Stimulated activated CD8-positive, alpha-beta memory T cell treated with anti-CD3 and anti-CD28 coated beads, Interleukin-7, amount 100 ng/mL, for 48 hours (primary cell): ENCODE measurements at regions not wholly inside any gene's neighbourhood (a gene's known extent, or its start where the extent isn't known, plus 50 kb on each side); places are given as distances from the start of the nearest gene placed in this dataset.

Experiments
- DNase-seq, 2 donors: peaks; one replicate each; pipeline ENCODE4 v3.0.0-alpha.2; 2020; ENCODE audit warnings: low read depth in 1 of 2; ENCODE audit errors: extremely low read depth in 1 of 2

DNA sequence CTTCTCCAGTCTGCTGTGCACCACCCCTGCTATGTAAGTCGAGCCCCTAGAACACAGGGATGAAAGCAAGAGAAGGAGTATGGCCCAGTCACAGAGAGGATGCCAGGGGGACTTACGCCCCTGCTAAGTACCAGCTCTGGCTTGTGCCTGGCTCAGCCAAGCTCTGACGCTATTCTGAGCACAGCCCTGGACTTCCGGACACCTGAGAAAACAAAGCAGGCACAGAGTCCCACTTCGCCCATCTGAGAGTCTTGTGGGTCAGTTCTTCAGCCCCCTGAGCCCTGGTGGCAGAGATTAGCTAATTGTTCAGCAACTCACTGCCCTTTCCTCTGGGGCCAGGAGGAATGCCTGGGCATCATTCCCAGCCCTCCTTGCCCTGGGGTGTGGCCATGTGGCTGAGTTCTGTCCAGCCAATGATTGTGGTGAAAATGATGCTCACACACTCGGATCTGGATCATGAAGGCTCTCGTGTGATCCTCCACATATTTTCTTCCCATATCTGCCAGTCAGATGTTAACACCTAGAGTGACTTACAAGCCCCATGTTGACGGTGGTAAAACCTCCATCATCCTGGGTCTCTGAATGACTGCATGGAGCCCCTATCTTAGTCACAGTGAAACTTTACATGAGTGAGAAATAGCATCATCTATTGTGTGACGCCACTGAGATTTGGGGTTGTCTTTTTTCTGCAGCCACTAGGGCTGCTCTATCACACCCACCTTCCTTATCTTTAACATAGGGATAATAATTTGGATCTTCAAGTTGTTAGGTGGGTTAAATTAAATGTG lies 105.7 kb downstream of the TPRA1 start:
- peak in 1 of 2 donors; percentile 47 for DNase-seq

DNA sequence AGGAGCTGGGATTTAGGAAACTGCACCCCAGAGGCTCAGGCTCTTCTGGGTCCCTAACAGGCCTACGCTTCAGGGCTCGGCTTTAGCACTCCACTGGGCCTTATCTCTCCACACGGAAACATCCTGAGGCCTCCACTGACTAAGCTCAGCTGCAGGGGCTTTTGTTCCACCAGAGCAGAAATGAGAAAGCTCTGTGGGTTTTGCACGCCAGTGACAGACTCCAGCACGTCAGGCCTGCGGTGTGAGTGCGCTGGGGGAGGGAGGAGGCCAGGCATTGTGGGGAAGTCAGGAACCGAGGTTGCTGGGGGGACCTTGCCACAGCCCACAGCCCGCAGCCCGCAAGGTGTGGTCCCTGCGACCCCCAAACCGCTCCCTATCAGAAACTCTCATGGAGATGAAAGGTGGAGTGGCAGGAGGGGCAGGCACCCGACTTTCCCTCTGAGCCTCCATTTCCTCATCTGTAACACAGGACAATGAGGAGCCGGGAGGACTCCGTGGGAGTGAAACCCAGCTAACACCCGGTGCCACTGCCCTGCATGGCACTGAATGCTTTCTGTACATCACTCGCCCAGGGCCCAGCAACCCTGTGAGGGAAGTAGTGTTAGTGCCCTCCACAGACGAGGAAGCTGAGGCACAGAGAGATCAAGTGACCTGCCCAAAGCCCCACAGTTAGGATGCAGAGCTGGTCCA lies 106.5 kb downstream of the TPRA1 start:
- peak; percentile 73 to 88 for DNase-seq

DNA sequence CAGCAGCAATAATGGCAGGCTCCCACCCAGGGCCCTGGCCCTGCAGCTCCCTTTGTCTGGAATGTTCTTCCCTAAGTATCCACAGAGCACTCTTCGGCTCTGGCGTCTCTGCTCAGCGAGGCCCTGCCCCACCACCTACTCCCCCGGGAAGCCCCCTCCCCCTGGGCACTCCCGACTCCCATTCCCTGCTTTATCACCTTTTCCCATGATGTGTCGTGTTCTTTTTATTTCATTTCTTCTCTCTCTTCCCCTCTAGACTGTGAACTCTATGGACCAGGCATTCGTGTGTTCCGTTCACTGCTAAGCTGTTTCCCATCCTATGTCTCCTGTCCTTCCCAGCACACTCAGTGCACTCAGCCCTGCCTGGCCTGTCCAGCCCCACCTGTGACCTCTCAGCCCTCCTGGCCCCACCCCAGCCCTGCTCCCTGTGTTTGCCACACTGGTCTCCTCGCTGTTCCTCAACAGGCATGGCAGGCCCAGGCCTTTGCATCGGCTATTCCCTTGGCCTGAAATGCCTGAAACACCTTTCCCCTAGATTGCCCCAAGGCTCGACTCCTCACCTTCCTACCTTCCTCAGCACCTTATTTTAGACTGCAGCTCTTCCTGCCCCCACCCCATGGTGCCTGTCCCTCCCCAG lies 107.4 kb downstream of the TPRA1 start:
- DNase-seq: no peak

DNA sequence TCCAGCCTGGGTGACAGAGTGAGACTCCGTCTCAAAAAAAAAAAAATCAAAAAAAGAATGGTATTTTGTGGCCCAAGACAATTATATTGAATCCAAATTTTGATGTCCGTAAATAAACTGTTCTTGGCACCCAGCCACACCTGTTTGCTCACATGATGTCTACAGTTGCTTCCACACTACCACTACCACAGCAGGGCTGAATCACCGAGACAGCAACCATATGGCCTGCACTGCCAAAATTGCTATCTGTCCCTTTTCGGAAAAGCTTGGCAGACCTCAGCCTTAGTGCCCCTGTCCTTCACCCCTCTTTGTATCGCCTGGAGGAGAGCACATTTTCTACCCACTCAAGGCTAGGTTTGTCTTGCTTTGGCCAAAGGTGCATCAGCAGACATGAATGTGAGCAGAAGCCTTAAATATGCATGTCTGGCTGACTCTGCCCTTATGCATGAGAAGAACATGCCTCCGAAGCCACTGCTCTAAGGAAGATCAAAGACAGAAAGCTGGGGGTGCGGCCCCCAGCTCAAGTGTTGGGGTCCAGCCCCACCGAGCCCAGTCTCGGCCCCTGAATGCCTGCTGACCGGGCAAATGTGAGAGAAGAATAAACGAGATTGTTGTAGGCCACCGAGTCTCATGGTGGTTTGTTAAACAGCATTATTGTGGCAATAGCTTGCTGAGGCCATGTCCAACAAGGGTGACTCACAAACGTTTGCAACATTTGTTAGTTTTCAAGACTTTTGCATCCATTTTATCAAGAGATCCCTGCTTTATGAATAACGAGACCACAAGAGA lies 108.1 kb downstream of the TPRA1 start:
- no peak for DNase-seq

DNA sequence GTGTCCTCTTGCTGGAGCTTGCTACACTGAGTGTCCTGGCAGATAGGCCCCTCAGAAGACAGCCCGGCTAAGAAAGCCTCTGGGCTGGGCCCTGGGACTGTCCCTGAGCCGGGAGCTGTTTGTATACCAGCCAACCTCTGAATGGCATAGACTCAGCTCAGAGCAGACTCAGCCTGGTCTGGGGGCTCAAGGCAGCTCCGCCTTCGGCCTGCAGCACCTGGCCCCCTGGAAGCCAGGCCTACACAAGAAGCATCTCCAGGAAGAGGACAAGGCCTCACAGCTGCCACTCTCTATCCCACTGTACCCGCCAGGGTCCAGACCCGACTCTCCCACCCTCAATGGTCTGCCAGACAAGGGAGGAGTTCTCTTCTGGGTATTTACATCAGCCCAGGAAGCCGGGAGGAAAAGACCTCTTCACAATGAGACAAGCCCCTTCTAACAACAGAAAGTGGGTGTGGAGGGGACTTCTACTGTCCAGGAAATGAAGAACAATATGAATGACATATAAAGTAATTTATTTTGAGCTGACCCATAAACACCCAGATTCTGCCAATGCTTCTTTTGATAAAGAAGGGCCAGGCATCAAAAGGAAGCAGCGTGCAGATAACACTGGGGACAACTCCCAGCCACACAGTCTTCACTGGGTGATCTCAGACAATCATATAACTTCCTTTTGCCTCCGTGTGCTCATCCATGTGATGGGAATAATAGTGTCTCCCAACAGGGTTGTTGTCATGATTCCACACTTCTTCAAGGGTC lies 110.2 kb downstream of the TPRA1 start:
- no peak for DNase-seq

DNA sequence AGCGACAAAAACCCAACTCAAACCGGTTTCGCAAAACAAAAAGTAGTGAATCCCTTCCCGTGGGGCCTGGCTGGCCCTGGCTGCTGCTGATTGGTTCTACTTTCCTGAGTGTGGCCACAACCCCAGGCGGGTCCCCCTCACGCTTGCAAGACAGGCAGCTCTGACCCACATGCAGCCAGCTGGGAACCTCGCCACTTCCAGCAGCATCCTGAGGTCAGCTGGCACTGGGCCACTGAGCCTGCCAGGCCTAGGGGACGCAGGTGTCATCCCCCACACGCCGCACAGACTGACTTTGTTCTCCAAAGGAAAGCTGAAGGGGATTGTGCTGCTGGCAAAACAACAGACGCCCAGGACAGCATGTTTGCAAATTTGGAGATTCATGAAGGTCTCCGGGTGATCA lies 111.1 kb downstream of the TPRA1 start:
- DNase-seq: no peak

DNA sequence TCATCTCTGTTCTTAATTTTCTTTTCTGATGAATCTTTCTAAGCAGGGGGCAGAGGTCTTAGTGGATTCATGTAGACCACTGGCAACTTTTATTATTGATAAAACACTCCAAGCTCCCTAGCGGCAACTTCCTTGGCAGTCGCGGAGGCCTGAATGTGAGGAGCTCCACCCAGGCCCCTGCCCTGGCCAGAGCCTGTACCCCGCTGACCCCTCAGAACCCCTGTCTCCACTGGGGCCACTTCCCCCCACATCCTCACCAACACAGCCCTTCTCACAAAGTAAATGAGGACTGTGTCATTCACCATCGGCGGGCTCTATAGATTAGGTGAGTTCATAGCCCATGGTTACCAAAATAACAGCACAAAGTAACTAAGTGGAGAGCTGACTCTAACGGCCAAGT lies 111.6 kb downstream of the TPRA1 start:
- no peak for DNase-seq

DNA sequence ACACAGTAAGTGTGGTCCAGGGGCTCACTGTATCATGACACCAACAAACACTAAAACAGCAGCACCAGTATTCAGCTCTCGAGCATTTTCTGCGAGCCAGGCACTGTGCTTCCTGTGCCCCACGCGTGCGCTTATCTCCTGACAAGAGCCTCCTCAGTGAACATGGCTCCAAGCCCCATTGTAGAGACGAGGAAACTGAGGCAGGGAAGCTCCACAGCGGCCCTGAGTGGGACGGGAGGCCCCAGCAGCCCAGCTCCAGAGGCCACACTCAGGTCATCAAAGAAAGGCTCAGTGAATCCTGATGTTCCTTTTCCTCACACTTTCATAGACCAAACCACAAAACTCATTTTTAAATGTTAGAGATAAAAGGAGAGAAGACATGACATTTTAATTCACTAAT lies 113.1 kb downstream of the TPRA1 start:
- no peak for DNase-seq

DNA sequence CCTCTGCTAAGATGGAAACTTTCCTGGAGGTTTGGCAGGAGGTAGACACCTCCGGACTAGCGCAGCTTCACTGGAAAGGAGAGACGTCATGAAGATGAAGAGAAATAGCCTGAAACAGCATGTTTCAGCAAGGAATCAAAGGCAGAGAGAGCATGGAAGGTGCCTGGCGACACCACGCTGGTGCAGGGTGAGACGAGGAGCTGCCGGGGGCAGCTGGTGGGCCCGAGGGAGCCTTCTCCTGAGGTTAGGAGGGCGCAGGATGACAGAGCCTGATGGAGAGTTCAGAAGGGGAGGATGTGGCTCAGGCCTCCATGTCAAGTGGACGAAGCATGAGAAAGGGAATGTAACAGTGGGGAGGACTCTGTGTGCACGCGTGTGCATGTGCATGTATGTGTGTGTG lies 113.6 kb downstream of the TPRA1 start:
- no peak for DNase-seq

DNA sequence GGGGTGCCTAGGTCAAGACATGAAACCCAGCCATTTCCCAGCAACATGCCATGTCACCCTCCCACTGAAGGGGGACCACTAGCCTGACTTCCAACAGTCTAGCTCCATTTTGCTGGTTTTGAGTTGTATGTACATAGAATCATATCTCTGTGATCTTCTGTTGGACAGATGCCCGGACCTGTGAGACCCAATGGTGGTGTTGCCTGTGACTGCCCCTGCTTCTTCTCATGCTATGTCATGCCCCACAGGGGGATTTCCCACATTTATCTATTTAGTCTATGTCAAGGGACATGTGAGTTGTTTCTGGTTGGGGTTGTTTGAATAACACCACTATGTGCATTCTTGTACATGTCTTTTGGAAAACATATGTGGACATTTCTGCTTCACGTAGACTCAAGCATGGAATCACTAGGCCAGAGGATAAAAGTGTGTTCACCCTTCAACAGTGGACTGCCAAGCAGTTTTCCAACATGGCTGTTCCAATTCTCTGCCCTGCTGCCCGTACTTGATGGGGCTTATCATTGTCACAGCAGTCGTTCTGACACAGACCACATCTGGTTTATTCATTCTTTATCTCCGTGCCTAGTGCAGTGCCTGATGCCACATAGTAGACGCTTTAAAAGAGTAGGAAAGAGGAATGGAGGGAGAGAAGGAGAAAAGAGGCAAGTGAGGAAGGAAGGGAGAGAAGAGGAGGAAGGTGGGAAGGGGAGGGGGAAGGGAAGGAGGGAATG lies 114.4 kb downstream of the TPRA1 start:
- no peak for DNase-seq

DNA sequence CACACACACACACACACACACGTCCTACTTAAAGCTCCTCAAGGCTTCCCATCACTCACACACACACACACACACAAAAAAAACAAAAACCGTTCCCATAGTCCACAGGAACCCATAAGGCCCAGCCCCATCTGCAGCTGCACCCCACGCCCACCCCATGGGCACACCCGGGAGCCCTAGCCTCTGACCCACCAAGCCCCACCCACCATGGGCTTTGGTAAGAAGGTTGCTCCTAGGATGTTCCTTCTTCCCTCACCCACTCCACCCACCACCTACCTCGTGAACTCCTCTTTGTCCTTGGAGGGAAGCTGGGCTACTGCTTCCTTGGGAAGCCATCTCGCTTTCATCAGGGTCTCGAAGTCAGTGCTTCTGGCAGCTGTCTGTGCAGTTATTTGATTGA lies 115.1 kb downstream of the TPRA1 start:
- DNase-seq: no peak

DNA sequence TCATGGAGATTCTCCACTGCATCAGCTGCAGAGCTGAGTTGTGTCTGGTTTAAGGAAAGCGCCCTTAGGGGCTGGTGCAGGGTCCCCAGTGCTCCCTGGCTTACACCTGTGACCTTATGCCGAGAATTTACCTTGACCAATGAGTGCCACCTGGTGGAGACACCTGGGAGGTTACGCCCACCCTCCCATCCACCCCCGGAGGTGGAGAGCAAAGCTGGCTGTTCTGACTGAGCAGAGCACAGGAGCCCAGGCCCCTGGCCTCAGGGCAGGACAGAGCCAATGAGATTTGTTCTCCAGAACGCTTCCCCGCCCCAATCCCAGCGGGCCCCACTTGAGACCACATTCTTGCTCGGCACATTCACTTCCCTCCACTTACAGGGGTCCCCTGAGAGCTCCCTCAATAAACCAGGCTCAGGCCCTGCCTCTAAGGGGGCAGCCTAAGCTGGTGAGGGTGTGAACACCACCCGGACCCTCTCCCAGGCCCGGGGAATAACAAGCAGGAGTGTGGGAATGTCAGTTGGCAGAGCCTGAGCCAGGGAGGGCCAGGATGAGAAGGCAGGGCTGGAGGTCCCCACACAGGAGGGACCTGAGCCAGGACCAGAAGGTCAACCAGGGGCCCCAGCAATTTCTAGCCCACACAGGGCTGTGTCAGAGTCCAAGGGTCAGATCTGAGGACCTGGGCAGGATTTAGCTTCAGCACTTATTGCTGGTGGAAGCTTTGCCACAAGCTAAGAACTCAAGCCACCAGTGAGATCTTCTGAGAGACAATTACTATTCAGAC lies 117.1 kb downstream of the TPRA1 start:
- DNase-seq: no peak

DNA sequence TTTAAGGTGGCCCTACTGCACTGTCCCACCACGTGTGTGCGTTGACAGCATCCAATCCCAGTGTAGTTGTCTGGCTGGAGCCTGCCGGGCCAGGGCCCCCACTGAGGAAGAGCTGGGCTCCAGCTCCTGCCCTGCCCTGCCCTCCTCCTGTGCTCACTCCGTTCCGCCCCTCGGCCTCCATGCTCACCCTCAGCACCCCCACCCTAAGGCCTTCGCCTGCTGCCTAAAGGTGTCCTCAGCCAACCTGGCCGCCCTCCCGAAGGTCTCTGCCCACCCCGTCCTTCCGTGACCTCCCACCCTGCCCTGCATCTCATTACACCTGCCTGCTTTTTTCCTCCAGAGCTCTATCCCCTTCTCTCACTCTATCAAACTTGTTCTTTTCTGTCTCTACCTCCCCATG lies 118.0 kb downstream of the TPRA1 start:
- no peak for DNase-seq

DNA sequence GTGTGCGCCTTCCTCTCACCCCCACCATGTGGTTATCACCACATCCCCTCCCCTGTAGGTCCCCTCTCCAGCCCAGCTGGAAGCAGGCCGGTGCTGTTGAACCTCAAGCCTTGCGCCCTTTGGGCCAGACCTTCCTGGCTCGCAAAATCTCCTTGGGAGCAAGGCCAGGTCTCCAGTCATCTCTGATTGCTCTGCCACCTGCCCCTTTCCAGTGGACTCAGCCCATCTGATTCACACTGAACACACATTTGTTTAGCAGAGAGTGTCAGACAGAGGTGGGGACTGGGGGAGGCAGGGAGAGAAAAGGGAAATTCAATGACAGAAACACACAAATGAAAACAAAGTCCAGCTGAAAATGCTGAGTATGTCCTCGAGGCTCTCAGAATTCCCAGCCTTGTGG lies 119.4 kb downstream of the TPRA1 start:
- no peak for DNase-seq

DNA sequence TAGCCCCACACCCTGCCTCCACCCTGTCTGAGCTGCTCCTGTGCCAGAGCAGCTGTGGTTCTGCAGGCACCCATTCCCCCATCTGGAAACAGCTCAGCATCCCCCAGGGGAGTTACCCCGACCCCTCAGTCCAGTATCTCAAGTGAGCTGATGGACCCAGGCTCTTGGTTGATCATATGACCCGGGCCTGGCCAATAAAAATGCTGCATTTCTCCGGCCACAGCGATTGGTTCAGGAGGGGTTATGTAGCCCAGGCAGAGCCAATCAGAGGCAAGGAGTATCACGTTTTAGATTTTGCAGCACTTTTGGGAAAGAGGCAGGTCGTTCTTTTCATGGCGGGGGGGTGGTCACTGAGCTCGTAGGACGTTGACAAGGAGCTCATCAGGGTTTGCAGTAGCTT lies 120.8 kb downstream of the TPRA1 start:
- DNase-seq: no peak

DNA sequence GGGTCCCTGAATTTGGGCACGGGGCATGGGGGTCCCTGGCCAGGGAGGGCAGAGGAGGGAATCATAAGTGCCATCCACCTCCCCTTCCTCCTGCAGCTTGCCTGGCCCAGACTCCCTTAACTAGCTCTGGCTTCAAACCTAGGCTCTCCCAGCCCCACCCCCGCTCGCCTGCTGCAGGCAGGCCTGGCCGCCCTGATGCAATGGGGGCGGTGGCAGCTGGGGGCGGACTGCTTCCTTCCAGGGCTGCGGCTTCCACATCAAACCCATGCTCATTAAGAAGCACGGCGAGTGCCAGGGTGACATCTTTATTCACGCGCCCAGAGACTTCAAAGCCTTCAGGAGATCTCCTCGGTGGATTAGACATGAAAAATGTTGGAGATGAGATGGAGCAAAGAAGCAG lies 123.1 kb downstream of the TPRA1 start:
- DNase-seq: no peak

DNA sequence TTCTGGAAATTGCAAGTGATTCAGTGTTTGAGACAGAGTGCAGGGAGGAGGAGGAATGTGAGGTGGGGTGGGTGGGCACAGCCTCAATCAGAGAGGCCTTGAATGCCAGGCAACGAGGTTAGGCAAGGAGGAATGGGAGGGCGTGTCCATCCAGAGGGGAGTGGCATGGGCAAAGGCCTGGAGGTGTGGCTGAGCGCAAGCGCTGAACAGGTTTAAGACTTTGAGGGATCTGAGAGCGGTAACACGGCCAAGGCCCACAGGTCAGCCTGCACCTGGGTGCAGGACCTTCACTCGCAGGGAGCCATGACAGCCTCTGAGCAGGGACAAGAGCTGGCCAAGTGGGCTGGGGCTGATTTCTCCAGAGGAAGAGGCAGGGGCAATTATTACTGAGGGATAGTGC lies 125.9 kb downstream of the TPRA1 start:
- no peak for DNase-seq

DNA sequence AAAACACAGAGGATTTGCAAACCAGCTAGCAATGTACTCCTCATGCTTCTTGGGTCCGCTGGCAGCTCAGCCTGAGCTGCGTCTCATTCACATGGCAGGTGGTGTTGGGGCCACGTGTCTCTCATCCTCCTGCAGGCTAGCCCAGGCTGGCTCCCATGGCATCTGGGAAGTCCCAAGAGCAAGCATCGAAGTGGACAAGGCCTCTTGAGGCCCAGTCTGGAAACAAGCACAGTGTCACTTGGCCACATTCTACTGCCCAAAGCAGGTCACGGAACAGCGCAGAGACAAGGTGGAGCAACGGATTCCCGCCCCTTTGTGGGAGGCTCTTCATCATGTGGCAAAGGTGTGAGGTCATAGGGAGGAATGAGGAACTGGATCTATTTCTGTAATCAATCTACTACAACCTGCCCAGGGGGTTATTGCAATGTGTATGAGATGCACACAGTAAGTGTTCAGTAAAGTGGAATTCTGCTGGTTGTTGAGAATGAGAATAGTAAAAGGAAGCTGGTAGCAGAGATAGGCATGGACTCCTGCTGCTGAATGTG lies 128.3 kb downstream of the TPRA1 start:
- DNase-seq: no peak
